ENCODE measurements at regions not wholly inside any gene's neighbourhood (a gene's known extent, or its start where the extent isn't known, plus 50 kb on each side); places are given as distances from the start of the nearest gene placed in this dataset.

- WGBS, result 94% methylated on average over 18 of the region's 18 CpGs
Measured at GRCh38 chr3:193771653-193772421, 178.8 kb downstream of the OPA1 start.

DNA sequence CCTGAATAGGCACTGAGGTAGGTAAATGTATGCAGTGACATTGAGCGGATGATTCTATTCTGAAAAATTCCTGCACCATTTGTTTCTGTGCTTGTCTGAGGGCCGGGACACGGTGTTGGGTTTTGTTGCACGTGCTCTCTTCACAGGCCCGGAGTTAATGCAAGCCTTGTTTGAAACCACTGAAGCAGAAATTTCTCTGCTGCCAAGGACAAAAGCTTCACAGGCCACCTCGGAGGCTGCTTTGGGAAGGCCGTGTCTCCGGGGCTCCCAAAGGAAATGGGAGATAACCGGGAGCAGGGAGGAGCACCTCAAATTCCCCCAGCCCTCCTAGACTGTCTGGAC, 179.4 kb downstream of the OPA1 start:
- TF ChIP-seq, protein P1, sequence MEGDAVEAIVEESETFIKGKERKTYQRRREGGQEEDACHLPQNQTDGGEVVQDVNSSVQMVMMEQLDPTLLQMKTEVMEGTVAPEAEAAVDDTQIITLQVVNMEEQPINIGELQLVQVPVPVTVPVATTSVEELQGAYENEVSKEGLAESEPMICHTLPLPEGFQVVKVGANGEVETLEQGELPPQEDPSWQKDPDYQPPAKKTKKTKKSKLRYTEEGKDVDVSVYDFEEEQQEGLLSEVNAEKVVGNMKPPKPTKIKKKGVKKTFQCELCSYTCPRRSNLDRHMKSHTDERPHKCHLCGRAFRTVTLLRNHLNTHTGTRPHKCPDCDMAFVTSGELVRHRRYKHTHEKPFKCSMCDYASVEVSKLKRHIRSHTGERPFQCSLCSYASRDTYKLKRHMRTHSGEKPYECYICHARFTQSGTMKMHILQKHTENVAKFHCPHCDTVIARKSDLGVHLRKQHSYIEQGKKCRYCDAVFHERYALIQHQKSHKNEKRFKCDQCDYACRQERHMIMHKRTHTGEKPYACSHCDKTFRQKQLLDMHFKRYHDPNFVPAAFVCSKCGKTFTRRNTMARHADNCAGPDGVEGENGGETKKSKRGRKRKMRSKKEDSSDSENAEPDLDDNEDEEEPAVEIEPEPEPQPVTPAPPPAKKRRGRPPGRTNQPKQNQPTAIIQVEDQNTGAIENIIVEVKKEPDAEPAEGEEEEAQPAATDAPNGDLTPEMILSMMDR (IDR thresholded peaks at IDR 0.05; ENCODE audit: low read depth, low read length, missing input control), result no peak
- TF ChIP-seq HNF4A (conservative IDR thresholded peaks at IDR 0.05) (no peak), GABPA (IDR thresholded peaks at IDR 0.05 in 1 of 2, conservative IDR thresholded peaks at IDR 0.05 in 1 of 2) (no peak), HNF4G (IDR thresholded peaks at IDR 0.05) (no peak)
- TF ChIP-seq, protein P2, sequence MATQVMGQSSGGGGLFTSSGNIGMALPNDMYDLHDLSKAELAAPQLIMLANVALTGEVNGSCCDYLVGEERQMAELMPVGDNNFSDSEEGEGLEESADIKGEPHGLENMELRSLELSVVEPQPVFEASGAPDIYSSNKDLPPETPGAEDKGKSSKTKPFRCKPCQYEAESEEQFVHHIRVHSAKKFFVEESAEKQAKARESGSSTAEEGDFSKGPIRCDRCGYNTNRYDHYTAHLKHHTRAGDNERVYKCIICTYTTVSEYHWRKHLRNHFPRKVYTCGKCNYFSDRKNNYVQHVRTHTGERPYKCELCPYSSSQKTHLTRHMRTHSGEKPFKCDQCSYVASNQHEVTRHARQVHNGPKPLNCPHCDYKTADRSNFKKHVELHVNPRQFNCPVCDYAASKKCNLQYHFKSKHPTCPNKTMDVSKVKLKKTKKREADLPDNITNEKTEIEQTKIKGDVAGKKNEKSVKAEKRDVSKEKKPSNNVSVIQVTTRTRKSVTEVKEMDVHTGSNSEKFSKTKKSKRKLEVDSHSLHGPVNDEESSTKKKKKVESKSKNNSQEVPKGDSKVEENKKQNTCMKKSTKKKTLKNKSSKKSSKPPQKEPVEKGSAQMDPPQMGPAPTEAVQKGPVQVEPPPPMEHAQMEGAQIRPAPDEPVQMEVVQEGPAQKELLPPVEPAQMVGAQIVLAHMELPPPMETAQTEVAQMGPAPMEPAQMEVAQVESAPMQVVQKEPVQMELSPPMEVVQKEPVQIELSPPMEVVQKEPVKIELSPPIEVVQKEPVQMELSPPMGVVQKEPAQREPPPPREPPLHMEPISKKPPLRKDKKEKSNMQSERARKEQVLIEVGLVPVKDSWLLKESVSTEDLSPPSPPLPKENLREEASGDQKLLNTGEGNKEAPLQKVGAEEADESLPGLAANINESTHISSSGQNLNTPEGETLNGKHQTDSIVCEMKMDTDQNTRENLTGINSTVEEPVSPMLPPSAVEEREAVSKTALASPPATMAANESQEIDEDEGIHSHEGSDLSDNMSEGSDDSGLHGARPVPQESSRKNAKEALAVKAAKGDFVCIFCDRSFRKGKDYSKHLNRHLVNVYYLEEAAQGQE (IDR thresholded peaks at IDR 0.05), result no peak
- Histone ChIP-seq H3K27me3 (ENCODE audit: control insufficient read depth in 4 of 4, insufficient read depth in 4 of 4, low read length in 3 of 4) (no peaks in the 10 kb centered on the region), H3K9ac (ENCODE audit: low read depth in 1 of 2, low read length in 2 of 2) (no peak overlapping the region), H3K27ac (ENCODE audit: low read depth in 1 of 2, low read length in 2 of 2) (no peak overlapping the region), H3K4me1 (ENCODE audit: control insufficient read depth in 4 of 4, insufficient read depth in 4 of 4, low read length in 3 of 4) (peaks cover 0 to 2% (median 0%) of the 10 kb centered on the region in 4 donors), H3K36me3 (ENCODE audit: control insufficient read depth in 4 of 4, insufficient read depth in 3 of 4, low read depth in 1 of 4, low read length in 3 of 4) (no peaks in the 10 kb centered on the region), H3K4me3 (ENCODE audit: low read depth in 1 of 3, low read length in 3 of 3) (no peak overlapping the region), H3K9me3 (ENCODE audit: control insufficient read depth in 4 of 4, low read length in 3 of 4) (no peaks in the 10 kb centered on the region)
- no peak for DNase-seq (ENCODE audit: low spot score)
- 93% methylated on average over 9 of the region's 9 CpGs for WGBS

More at GRCh38 chr3:193771653-193772421, 178.8 kb downstream of the OPA1 start:
- no peak for DNase-seq (ENCODE audit: low spot score)
- Histone ChIP-seq H3K27ac (ENCODE audit: low read depth in 1 of 2, low read length in 2 of 2) (no peak overlapping the region), H3K4me1 (ENCODE audit: control insufficient read depth in 4 of 4, insufficient read depth in 4 of 4, low read length in 3 of 4) (no peaks in the 10 kb centered on the region), H3K36me3 (ENCODE audit: control insufficient read depth in 4 of 4, insufficient read depth in 3 of 4, low read depth in 1 of 4, low read length in 3 of 4) (no peaks in the 10 kb centered on the region), H3K9ac (ENCODE audit: low read depth in 1 of 2, low read length in 2 of 2) (no peak overlapping the region), H3K9me3 (ENCODE audit: control insufficient read depth in 4 of 4, low read length in 3 of 4) (no peaks in the 10 kb centered on the region), H3K4me3 (ENCODE audit: low read depth in 1 of 3, low read length in 3 of 3) (no peak overlapping the region), H3K27me3 (ENCODE audit: control insufficient read depth in 4 of 4, insufficient read depth in 4 of 4, low read length in 3 of 4) (no peaks in the 10 kb centered on the region)
- no peak for TF ChIP-seq SP1 (IDR thresholded peaks at IDR 0.05)
- TF ChIP-seq YY1 (IDR thresholded peaks at IDR 0.05), result no peak
- TF ChIP-seq NR2F2 (IDR thresholded peaks at IDR 0.05), result no peak
- TF ChIP-seq, protein P1 (IDR thresholded peaks at IDR 0.05; ENCODE audit: low read depth, low read length, missing input control), result no peak
- TF ChIP-seq FOXA1 (IDR thresholded peaks at IDR 0.05), result no peak

Data from liver (tissue), 8 donors.